ENCODE measurements at regions not wholly inside any gene's neighbourhood (a gene's known extent, or its start where the extent isn't known, plus 50 kb on each side); places are given as distances from the start of the nearest gene placed in this dataset.
"Not testable (repeated sequence)": the region's sequence is repeated elsewhere in the genome, so short reads cannot be mapped to it uniquely, and the experiment has no call there.

DNA sequence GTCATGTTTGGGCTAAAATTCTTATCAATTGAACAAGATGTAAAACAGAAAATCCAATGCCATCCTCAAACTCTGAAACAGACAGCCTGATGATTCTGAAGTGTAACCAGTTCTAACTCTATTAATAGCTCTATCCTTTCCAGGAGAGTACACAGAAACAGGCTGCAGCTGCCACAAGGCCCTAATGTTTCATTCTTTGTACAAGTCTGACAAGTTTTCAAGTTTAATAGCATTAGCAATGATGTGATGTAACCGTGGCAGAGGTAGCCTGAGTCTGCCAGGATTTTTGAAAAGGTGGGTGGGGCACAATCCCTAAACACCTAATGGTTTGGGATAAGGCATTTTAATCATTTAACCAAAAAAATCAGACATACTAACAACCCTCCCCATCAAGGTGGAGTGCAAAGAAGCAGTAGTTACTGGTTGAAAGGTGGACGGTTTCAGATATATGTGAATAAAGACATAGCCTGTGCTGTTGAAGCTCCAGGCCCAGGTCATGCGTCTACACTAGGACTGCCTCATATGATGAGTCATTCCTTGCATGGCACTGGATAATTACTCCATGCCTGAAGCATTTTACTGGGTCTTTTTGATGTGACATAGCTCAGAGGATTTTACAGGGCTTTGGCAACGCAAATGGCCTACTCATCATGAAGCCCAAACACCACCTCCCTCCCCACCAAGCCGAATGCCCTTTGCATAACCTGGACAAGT, 145.1 kb upstream of the GRIP1 start:
- TF ChIP-seq CTCF (IDR thresholded peaks at IDR 0.05; ENCODE audit: low read depth, low read length), result no peak
- no peak overlapping the region for H3K4me3 ChIP-seq (ENCODE audit: low read depth, low read length)

DNA sequence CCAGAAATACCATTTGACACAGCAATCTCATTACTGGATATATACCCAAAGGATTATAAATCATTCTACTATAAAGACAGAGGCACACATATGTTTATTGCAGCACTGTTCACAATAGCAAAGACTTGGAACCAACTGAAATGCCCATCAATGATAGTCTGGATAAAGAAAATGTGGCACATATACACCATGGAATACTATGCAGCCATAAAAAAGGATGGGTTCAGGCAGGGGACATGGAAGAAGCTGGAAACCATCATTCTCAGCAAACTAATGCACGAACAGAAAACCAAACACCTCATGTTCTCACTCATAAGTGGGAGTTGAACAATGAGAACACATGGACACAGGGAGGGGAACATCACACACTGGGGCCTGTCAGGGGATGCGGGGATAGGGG, 147.0 kb upstream of the GRIP1 start:
- not testable (repeated sequence) for H3K4me3 ChIP-seq (ENCODE audit: low read depth, low read length)

DNA sequence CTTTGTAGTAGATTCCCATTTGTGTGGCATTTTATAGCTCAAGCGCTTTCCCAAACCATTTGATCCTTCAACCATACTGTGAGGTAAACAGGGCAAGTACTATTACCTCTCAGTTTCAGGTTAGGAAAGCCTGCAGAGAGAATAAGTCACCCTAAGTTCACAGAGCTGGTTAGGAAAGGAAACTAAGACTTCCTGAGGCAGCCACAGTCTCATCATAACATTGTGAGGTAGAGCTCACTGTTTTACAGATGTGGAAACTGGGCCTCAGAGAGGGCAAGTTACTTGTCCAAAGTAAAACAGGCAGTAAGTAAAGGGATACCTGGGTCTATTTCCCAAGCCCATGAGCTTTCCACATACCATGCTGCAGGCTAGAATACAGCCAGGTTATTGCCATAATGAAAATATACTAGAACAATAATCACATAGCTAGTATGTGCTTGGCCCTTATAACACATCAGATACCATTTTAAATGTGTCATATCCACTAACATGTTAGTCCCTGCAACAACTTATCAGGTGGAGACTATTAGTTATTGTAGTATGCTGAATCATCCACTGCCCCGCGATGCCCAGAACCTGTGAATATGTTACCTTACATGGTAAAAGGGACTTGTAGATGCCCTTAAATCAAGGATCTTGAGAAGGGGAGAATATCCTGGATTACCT, 150.9 kb upstream of the GRIP1 start:
- TF ChIP-seq CTCF (IDR thresholded peaks at IDR 0.05; ENCODE audit: low read depth, low read length), result no peak
- no peak overlapping the region for H3K4me3 ChIP-seq (ENCODE audit: low read depth, low read length)

DNA sequence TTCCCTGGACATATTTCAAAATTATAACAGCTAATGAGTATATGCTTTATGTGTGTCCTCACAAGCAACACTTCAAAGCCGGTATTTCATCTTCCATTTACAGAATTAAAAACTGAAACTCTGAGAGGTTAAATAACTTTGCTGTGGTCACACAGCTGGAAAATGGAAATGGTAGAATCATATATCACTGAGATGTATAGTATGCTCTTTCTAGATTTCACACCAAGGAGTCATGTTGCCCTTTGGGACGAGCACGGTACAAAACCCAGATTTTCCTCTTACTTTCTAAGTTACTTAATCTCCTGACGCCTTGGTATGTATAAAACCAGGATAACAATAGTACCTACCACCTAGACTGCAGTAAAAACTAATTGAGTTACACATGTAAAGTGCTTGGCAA, 152.6 kb upstream of the GRIP1 start:
- no peak for TF ChIP-seq CTCF (IDR thresholded peaks at IDR 0.05; ENCODE audit: low read depth, low read length)
- H3K4me3 ChIP-seq (ENCODE audit: low read depth, low read length), result no peak overlapping the region

DNA sequence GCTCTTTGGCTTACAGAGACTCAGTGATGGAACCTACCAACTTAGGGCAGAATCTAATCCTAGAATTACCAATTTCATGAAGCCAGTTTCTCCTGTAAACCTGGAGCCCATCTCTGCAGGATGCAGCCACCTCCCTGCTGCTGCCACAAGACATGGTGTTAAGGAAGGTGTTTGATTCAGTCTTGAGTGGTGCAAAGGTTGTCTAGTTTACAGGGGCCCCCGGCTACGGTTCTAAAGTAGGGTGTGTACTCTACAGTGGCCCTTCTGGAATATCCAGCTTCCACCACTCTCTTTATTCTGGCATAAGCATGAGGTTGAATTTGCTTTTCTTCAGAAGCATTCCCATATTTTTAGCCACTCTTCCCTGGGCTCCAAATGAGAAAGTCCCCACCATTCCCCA, 154.1 kb upstream of the GRIP1 start:
- H3K4me3 ChIP-seq (ENCODE audit: low read depth, low read length), result no peak overlapping the region
- TF ChIP-seq CTCF (IDR thresholded peaks at IDR 0.05; ENCODE audit: low read depth, low read length), result no peak

GRCh38 chr12:66836623-66837310, 157.9 kb upstream of the GRIP1 start:
- no peak for TF ChIP-seq CTCF (IDR thresholded peaks at IDR 0.05; ENCODE audit: low read depth, low read length)
- H3K4me3 ChIP-seq (ENCODE audit: low read depth, low read length), result no peak overlapping the region

DNA sequence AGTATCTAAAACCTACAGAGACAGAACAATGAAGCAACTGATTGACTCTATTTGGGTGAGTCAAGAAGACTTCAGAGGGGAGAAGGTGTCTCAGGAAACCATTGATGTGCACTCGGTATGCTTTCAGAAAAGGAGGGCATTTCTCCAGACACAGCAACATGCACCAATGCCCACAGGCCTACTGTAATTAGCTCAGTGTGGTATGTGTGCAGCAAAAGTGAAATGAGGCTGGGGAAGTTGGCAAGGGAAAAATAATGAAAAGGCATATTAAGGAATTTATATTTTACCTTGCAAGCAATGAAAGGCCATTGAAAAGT, 158.4 kb upstream of the GRIP1 start:
- H3K4me3 ChIP-seq (ENCODE audit: low read depth, low read length), result no peak overlapping the region
- no peak for TF ChIP-seq CTCF (IDR thresholded peaks at IDR 0.05; ENCODE audit: low read depth, low read length)
